K562 (cell line): ENCODE measurements at regions not wholly inside any gene's neighbourhood (a gene's known extent, or its start where the extent isn't known, plus 50 kb on each side); places are given as distances from the start of the nearest gene placed in this dataset.

Source experiments
- ATAC-seq: fragments of 200-7000 bp; cut with Tn5 transposase; 3 replicates; pipeline ENCODE4 v1.9.1; 2020; ENCODE audit warnings: moderate library complexity
- BruUV-seq: library from RNA; stranded (reverse); fragments of 400-500 nt; replicated peaks from 2 replicates; lab custom pipeline; 2021; lab: Mats Ljungman, UMichigan
- CTCF ChIA-PET: fragments of 300-600 bp; formaldehyde crosslinking; extraction: SDS; loops from one replicate; lab custom pipeline; 2021; ENCODE audit warnings: low intra/inter-chr PET ratio; lab: Yijun Ruan, JAX
- POLR2A ChIA-PET: fragments of 300-600, 350-650 bp; sonication (Branson Sonifier 250); formaldehyde crosslinking; extraction: SDS; loops from one replicate; lab custom pipeline; 2021; ENCODE audit warnings: antibody characterized with exemption, inconsistent platforms; lab: Yijun Ruan, JAX
- DNase-seq, 4 experiments: peaks; one replicate each; pipeline versions ENCODE4 v3.0.0 to v3.0.0-alpha.2; 2011 to 2018; ENCODE audit warnings: low spot score in 3 of 4, mixed read lengths in 3 of 4; ENCODE audit errors: extremely low read depth in 1 of 4
- FAIRE-seq: peaks from 2 replicates; lab custom pipeline; 2011; peaks lifted over from hg19 to GRCh38; lab: Jason Lieb, UNC
- H2AFZ ChIP-seq: 2 replicates; pipeline ENCODE4 v1.6.0; 2011; ENCODE audit warnings: low read depth, low read length, control low read depth, inconsistent platforms
- H3K27ac ChIP-seq: fragments of 200-600 bp; 3 replicates; pipeline ENCODE4 v1.8.0; 2011; ENCODE audit warnings: low read depth, mild to moderate bottlenecking, control low read depth, inconsistent platforms, low read length, moderate library complexity, mixed read lengths; ENCODE audit errors: extremely low read depth
- H3K27me3 ChIP-seq, 2 experiments: fragments of 300-600 bp in 1 of 2; 2 replicates in 1 of 2; 3 replicates in 1 of 2; pipeline versions ENCODE4 v1.6.0 to v1.8.0; 2011; ENCODE audit warnings: inconsistent platforms in 2 of 2, low read length in 2 of 2, mild to moderate bottlenecking in 1 of 2, mixed read lengths in 1 of 2, moderate library complexity in 1 of 2; ENCODE audit not compliant: control insufficient read depth in 2 of 2, insufficient read depth in 2 of 2
- H3K36me3 ChIP-seq: fragments of 300-600 bp; 3 replicates; pipeline ENCODE4 v1.8.0; 2011; ENCODE audit warnings: mild to moderate bottlenecking, low read length, inconsistent platforms; ENCODE audit not compliant: control insufficient read depth, insufficient read depth
- H3K4me1 ChIP-seq, 2 experiments: fragments of 200-600 bp in 1 of 2; replicated peaks in 1 of 2; 2 replicates in 1 of 2; 3 replicates in 1 of 2; pipeline versions ENCODE4 v1.5.1 to v1.8.0; 2011; ENCODE audit warnings: inconsistent platforms in 2 of 2, low read length in 2 of 2, mild to moderate bottlenecking in 1 of 2, mixed read lengths in 1 of 2, moderate library complexity in 1 of 2; ENCODE audit not compliant: control insufficient read depth in 2 of 2, insufficient read depth in 2 of 2
- H3K4me2 ChIP-seq: 2 replicates; pipeline ENCODE4 v1.6.1; 2011; ENCODE audit warnings: low read length, control low read depth, inconsistent platforms, mixed read lengths; ENCODE audit not compliant: insufficient read depth
- H3K4me3 ChIP-seq: fragments of 200-600 bp; sonication (generic), shearing (Covaris generic); 2 replicates; pipeline ENCODE4 v1.5.1; 2016; ENCODE audit warnings: control low read depth, inconsistent platforms
- H3K79me2 ChIP-seq: fragments of 200-600 bp; 3 replicates; pipeline ENCODE4 v1.8.0; 2011; ENCODE audit warnings: low read length, inconsistent platforms; ENCODE audit not compliant: control insufficient read depth, insufficient read depth
- H3K9ac ChIP-seq, 2 experiments: 2 replicates each; pipeline versions ENCODE4 v1.6.0 to v1.6.1; 2011; ENCODE audit warnings: low read depth in 2 of 2, low read length in 2 of 2, control low read depth in 1 of 2, inconsistent platforms in 1 of 2, mild to moderate bottlenecking in 1 of 2, mixed read lengths in 1 of 2; ENCODE audit not compliant: insufficient read depth in 1 of 2
- H3K9me1 ChIP-seq: one replicate; pipeline ENCODE4 v1.6.0; 2011; ENCODE audit warnings: inconsistent platforms, mild to moderate bottlenecking, low read length, moderate library complexity; ENCODE audit not compliant: control insufficient read depth, insufficient read depth
- H3K9me3 ChIP-seq: replicated peaks from 2 replicates; pipeline ENCODE4 v1.5.1; 2011; ENCODE audit warnings: low read depth, low read length, inconsistent platforms; ENCODE audit not compliant: control insufficient read depth, insufficient read depth
- H4K20me1 ChIP-seq: replicated peaks from 2 replicates; pipeline ENCODE4 v1.6.1; 2011; ENCODE audit warnings: low read length, inconsistent platforms, mixed read lengths; ENCODE audit not compliant: control insufficient read depth, insufficient read depth
- CHD2 ChIP-seq: IDR thresholded peaks from 2 replicates; pipeline ENCODE4 v1.6.1; 2011; ENCODE audit warnings: low read depth, low read length
- CSDE1 ChIP-seq, 2 experiments: fragments of 450-650 bp; IDR thresholded peaks; 2 replicates each; pipeline ENCODE4 v1.6.1; 2016; ENCODE audit warnings: mild to moderate bottlenecking in 1 of 2
- E2F3 ChIP-seq: fragments of 250-450 bp; sonication (Bioruptor Pico); IDR thresholded peaks from 2 replicates; pipeline ENCODE4 v1.4.0; 2020; ENCODE audit warnings: mild to moderate bottlenecking
- ETV5 ChIP-seq: sonication (generic); formaldehyde crosslinking; IDR thresholded peaks from 2 replicates; pipeline ENCODE4 v1.4.0; 2020; ENCODE audit warnings: low read depth, mild to moderate bottlenecking, missing genetic modification reagents
- FIP1L1 ChIP-seq: fragments of 200-400 bp; formaldehyde crosslinking; IDR thresholded peaks from 2 replicates; pipeline ENCODE4 v1.6.1; 2018; ENCODE audit warnings: mild to moderate bottlenecking, low read depth, low read length; ENCODE audit not compliant: poor library complexity, severe bottlenecking
- JUN ChIP-seq, 2 experiments: sonication (generic) in 1 of 2; formaldehyde crosslinking in 1 of 2; IDR thresholded peaks; 2 replicates each; pipeline versions ENCODE4 v1.6.1 to v1.8.0; 2012 to 2022; ENCODE audit warnings: borderline replicate concordance in 2 of 2, mild to moderate bottlenecking in 2 of 2, improper control_type of control experiment in 1 of 2, low read depth in 1 of 2, low read length in 1 of 2, missing genetic modification reagents in 1 of 2
- MBD2 ChIP-seq: sonication (generic); IDR thresholded peaks from 2 replicates; pipeline ENCODE4 v1.6.1; 2016; ENCODE audit warnings: low read depth, borderline replicate concordance
- MXI1 ChIP-seq: IDR thresholded peaks from 2 replicates; pipeline ENCODE4 v1.6.1; 2011; ENCODE audit warnings: low read depth, mild to moderate bottlenecking, improper control_type of control experiment, low read length
- PHTF2 ChIP-seq: fragments of 250-450 bp; sonication (Bioruptor Pico); IDR thresholded peaks from 2 replicates; pipeline ENCODE4 v1.5.0; 2021; ENCODE audit warnings: mild to moderate bottlenecking
- SMARCA4 ChIP-seq: fragments of 450-650 bp; IDR thresholded peaks from 2 replicates; pipeline ENCODE4 v1.6.1; 2016
- SPI1 ChIP-seq: IDR thresholded peaks from 2 replicates; pipeline ENCODE4 v1.6.1; 2011; ENCODE audit warnings: low read depth, low read length, control low read depth, borderline replicate concordance
- ZNF165 ChIP-seq: fragments of 250-450 bp; sonication (Bioruptor Pico); IDR thresholded peaks from 2 replicates; pipeline ENCODE4 v1.4.0; 2020; ENCODE audit warnings: borderline replicate concordance
- ZNF24 ChIP-seq: fragments of 450-650 bp; IDR thresholded peaks from 2 replicates; pipeline ENCODE4 v1.6.1; 2016
- ZNF280A ChIP-seq: fragments of 450-650 bp; IDR thresholded peaks from 2 replicates; pipeline ENCODE4 v1.6.1; 2018; ENCODE audit warnings: mild to moderate bottlenecking, low read depth; ENCODE audit not compliant: partially characterized antibody
- ZNF696 ChIP-seq: fragments of 250-450 bp; sonication (Bioruptor Pico); conservative IDR thresholded peaks from 2 replicates; pipeline ENCODE4 v1.4.0; 2020; ENCODE audit warnings: mild to moderate bottlenecking, moderate library complexity
- WGBS: fragments of 100-300 bp; shearing (Covaris generic); methylation state at CpG from one replicate; pipeline ENCODE4 v1.1.6; 2016; ENCODE audit warnings: low coverage, mixed read lengths; ENCODE audit not compliant: insufficient coverage; ENCODE audit errors: missing lambda C conversion rate; 5-methylcytosine and 5-hydroxymethylcytosine counted together
- in situ Hi-C: fragments of 300-500 bp; cut with MboI; formaldehyde crosslinking; loops from 4 replicates; pipeline ENCODE4 v1.15.0; 2018; ENCODE audit warnings: inconsistent platforms, mixed read lengths
- intact Hi-C: fragments of 100-400 bp; cut with micrococcal nuclease; formaldehyde crosslinking; loops from 2 replicates; pipeline ENCODE4 v1.14.2; 2022

- no peaks in the 10 kb centered on the region for H3K4me1 ChIP-seq
- 0% methylated on average over 5 of the region's 5 CpGs for WGBS
- no peak for ATAC-seq
- in situ Hi-C loops (loop anchor here (10.0 kb wide), 1 partner anchor 524 kb away; no protein-coding TSS in a partner anchor), intact Hi-C loops (no loop called here)
- no peaks in the 10 kb centered on the region for H3K9me1 ChIP-seq
- no peaks in the 10 kb centered on the region for H3K36me3 ChIP-seq
- no peak for FAIRE-seq
- no peak overlapping the region for H3K4me3 ChIP-seq
- H2AFZ ChIP-seq = no peak overlapping the region
- no peaks in the 10 kb centered on the region for H4K20me1 ChIP-seq
- DNase-seq = no peak
- no TSS peak for BruUV-seq
- no peaks in the 10 kb centered on the region for H3K9me3 ChIP-seq
- CTCF ChIA-PET = no interaction called here
- H3K27ac ChIP-seq = no peak overlapping the region
- H3K27me3 ChIP-seq = peaks cover 0 to 8% of the 10 kb centered on the region in 2 experiments; a peak in 1 of 5 replicates
- no peak for TF ChIP-seq ZNF696 (CRISPR knock-in tag)
- no peak for TF ChIP-seq SMARCA4
- no peak for TF ChIP-seq JUN (IDR thresholded peaks at IDR 0.05; ENCODE audit: borderline replicate concordance, low read depth, low read length)
- no peak for TF ChIP-seq JUN (CRISPR knock-in tag; IDR thresholded peaks at IDR 0.05; ENCODE audit: borderline replicate concordance)
- no peak for TF ChIP-seq MBD2
- no peak for TF ChIP-seq PHTF2 (CRISPR knock-in tag)
- TF ChIP-seq E2F3 (CRISPR knock-in tag) = no peak
- no peak for TF ChIP-seq CSDE1 (IDR thresholded peaks at IDR 0.05)
- no peak for TF ChIP-seq FIP1L1
- TF ChIP-seq ETV5 (CRISPR knock-in tag) = no peak
- no peak for TF ChIP-seq MXI1
- no peak for TF ChIP-seq ZNF280A
- no peak for TF ChIP-seq ZNF24
- TF ChIP-seq SPI1 = no peak
- no peak for TF ChIP-seq ZNF165
- no peak for TF ChIP-seq CHD2
- no peak overlapping the region for H3K4me2 ChIP-seq
- POLR2A ChIA-PET = no interaction called here
- no peaks in the 10 kb centered on the region for H3K79me2 ChIP-seq
- no peak overlapping the region for H3K9ac ChIP-seq
Observed at GRCh38 chr21:32920474-32920873, 105.3 kb upstream of the OLIG2 start.
